SW480 (cell line): ENCODE measurements at regions not wholly inside any gene's neighbourhood (a gene's known extent, or its start where the extent isn't known, plus 50 kb on each side); places are given as distances from the start of the nearest gene placed in this dataset.
"Not testable (repeated sequence)": the region's sequence is repeated elsewhere in the genome, so short reads cannot be mapped to it uniquely, and the experiment has no call there.

Experiments
- DNase-seq: peaks from one replicate; pipeline ENCODE4 v3.0.0-alpha.2; 2016; ENCODE audit warnings: low spot score

DNA sequence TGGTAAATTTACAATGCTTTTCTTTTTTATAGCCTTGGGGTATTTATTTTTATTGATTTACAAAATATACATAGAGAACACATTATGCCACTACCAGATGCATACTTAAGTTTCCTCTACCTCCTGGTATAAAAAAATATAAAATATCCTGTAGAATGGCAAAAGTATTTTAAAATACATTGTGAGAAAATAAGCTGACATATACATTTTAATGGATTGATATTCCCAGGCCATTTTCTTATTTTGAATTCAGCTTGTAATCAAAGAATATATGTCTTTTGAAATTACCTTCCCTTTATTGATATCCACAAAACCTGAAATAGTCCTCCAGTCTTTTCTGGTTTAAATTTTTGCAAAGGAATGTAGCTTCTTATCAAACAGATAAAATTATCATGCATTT, 923.9 kb downstream of the CDH18 start:
- no peak for DNase-seq

DNA sequence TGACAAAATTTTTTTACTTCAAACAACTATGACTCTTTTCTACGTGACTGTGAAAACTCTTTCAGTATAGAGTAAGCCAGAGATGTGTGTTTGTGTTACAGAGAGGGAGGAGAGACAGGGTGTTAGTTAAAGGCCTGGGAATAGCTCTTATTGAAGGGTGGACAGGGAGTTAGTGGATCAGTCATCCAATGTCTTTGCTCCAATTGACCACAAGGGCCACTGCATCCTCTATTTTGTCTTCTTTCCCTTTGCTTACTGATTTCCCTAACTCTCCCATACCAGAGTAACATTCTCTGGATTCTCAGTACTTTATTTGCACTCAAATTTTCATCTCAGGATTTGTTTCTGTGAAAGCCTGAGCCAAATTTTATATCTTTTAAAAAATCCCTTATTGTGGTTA, 920.3 kb downstream of the CDH18 start:
- DNase-seq: no peak

DNA sequence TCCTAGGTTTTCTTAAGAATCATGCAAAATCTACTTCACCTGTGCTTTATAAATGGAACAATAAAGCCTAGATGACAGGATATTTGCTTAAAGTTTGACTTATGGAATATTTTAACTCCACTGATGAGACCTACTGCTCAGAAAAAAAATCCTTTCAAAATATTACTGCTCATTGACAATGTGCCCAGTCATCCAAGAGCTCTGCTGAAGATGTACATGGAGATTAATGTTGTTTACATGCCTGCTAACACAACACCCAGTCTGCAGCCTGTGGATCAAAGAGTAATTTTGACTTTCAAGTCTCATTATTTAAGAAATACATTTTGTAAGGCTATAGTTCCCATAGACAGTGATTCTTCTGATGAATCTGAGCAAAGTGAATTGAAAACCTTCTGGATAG, 889.6 kb downstream of the CDH18 start:
- no peak for DNase-seq

DNA sequence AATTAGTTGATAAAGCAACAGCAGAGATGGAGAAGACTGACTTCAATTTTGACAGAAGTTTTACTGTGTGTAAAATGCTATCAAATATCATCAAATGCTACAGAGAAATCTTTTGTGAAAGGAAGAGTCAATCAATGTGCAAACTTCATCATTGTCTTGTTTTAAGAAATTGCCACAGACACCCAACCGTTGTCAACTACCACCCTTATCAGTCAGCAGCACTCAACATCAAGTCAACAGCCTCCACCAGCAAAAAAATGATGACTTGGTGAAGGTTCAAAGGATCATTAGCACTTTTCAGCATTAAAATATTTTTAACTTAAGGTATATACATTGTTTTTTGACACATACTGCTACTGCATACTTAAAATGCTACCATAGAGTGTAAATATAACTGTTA, 888.8 kb downstream of the CDH18 start:
- no peak for DNase-seq

DNA sequence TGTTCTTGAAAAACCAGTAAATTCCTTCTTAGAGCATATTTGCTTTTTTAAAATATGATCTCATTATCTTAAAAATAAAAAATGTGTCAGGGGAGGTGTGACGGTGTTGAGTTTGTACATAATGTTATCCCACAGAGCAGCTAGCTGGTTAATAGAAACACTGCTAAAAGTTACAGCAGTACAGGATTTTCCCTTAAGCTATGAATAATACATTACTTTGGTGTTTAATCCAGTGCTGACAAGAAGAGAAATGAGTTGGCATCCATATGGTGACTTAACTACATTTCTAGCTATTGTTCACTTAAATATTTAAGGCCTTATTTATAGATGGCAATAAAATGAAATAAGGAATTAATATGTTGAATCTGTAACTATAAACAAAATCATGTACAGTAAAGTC, 883.1 kb downstream of the CDH18 start:
- DNase-seq: no peak

DNA sequence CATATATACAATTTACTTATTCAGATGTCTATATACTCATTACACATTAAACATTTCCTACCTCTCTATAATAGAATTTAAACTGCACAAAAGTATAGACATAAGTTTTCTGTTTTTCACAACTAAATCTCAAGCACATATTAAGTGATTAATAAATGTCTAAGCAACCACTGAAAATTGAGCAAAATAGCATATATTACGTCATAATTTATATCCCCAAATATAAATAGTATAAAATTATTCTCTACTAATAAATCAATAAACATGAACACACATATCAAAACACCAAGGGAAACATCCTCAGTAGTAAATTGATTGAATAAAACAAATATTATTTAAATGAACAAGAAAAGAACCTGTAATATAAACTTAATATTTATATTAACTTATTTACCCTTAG, 865.1 kb downstream of the CDH18 start:
- no peak for DNase-seq

DNA sequence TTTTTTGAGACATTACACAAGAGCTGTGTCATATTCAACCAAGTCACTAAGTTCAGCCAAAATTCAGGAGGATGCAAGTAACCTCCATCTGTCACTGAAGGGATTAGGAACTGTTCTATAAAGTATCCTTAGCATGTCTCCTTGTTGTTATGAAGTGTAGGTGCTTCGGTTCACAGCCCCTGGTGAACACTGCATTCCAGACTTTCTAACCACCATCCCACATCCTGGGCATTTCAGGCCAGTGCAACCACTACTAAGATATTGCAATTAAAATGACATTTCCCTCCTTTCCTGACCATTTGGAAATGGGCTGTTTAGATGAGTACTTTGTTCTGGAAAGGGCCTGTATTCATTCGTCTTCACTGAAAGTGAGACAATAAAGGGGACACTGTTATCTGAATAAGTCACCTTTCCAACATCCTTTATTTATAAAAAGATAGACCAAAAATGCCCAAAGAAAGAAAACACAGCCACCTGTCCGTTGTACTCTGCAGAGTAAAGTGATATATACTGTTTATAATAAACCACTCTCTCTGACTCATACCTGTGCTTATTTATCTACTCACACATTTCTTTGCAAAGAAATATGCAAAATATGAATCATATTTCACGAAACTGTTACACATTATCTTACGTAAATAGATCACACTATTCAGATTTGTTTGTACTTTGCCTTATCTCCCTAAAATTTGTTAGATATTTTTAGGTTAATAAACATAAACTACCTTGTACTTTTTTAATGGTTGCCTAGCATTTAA, 861.9 kb downstream of the CDH18 start:
- DNase-seq: peak; percentile 72

DNA sequence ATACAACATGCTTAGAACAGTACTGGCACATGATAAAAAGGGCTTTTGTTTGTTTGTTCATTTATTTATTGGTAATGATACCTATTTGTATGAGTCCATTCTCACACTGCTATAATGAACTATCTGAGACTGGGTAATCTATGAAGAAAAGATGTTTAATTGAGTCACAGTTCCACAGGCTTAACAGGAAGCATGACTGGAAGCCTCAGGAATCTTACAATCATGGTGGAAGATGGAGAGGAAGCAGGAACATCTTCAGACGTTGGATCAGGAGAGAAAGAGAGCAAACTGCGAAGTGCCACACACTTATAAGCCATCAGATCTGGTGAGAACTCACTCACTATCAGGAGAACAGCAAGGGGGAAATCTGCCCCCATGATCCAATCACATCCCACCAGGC, 847.7 kb downstream of the CDH18 start:
- no peak for DNase-seq

DNA sequence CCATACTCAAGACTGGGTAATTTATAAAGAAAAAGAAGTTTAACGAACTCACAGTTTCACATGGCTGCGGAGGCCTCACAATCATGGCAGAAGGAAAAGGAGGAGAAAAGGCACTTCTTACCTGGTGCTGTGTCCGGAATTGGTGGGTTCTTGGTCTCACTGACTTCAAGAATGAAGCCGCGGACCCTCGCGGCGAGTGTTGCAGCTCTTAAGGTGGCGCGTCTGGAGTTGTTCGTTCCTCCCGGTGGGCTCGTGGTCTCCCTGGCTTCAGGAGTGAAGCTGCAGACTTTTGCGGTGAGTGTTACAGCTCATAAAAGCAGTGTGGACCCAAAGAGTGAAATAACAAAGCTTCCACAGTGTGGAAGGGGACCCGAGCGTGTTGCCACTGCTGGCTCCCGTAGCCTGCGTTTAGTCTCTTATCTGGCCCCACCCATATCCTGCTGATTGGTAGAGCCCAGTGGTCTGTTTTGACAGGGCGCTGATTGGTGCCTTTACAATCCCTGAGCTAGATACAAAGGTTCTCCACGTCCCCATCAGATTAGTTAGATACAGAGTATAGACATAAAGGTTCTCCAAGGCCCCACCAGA, 846.0 kb downstream of the CDH18 start:
- DNase-seq: not testable (repeated sequence)

DNA sequence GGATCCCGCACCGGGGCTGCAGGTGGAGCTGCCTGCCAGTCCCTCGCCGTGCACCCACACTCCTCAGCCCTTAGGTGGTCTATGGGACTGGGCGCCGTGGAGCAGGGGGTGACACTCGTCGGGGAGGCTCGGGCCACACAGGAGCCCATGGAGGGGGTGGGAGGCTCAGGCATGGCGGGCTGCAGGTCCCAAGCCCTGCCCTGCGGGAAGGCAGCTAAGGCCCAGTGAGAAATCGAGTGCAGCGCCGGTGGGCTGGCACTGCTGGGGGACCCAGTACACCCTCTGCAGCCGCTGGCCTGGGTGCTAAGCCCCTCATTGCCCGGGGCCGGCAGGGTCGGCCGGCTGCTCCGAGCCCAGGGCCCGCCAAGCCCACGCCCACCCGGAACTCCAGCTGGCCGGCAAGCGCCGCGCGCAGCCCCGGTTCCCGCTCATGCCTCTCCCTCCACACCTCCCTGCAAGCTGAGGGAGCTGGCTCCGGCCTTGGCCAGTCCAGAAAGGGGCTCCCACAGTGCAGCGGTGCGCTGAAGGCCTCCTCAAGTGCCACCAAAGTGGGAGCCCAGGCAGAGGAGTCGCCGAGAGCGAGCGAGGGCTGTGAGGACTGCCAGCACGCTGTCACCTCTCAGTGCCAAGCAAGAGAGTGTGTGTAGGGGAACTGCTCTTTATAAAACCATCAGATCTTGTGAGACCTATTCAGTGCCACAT, 845.1 kb downstream of the CDH18 start:
- DNase-seq: not testable (repeated sequence)

DNA sequence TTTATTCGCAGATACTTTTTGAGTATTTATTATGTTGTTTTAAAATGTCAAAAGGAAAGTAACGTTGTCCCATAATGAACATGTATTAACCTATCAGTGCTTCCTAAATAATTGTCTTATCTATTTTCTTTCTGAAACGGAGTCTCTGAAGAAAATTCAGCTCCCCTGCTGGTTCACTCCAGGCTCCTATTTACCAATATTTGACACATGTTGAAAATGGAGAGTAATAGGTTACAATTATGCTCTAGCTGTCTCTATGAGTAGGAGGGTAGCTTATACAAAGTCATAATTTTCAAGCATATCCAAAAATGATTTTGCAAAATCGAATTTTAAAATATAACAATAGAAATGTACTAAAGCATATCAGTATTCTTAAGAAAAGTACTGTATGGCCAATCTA, 844.1 kb downstream of the CDH18 start:
- DNase-seq: no peak

DNA sequence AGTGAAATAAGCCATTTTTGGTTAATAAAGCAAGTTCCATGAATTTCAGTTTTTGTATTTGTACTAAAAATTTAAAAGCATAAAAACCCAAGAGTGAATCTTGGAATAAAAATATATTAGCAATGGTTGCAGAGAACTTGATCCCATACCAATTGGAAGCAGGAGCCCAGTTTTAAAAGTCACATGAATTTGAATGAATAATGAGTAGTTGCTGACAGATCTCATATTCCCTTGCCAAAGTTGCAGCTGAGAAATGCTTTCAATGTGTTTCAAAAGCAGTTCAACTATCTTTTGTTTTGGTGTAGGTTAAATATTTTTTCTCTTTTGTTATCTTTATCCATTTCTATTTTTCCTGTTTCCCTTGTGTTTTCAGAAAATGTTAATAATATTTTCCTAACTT, 818.6 kb downstream of the CDH18 start:
- DNase-seq: no peak

DNA sequence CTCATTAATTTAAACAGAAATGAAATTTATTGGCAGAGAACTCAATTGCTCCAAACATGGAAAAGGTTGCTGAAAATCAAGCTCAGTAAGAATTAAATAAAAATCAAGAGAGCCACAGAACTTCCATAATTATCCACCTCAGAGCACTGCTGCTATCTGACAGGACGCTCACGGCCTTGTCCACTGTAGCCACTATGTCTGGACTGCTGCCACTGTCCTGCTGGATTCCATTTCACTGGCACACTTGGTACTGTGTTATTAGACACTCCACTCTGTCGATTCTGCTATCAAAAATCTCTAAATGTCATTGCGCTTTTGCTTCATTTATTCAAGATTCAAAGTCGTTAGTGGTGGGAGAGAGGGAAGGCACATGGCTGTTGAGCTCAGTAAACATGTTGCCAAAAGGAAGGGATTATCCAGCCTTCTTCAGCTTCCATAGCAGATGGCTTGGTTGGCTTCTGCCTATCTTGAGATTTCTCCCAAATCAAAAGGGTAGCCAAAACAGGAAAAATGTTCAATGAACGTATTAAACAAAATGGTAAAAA, 815.0 kb downstream of the CDH18 start:
- DNase-seq: no peak

DNA sequence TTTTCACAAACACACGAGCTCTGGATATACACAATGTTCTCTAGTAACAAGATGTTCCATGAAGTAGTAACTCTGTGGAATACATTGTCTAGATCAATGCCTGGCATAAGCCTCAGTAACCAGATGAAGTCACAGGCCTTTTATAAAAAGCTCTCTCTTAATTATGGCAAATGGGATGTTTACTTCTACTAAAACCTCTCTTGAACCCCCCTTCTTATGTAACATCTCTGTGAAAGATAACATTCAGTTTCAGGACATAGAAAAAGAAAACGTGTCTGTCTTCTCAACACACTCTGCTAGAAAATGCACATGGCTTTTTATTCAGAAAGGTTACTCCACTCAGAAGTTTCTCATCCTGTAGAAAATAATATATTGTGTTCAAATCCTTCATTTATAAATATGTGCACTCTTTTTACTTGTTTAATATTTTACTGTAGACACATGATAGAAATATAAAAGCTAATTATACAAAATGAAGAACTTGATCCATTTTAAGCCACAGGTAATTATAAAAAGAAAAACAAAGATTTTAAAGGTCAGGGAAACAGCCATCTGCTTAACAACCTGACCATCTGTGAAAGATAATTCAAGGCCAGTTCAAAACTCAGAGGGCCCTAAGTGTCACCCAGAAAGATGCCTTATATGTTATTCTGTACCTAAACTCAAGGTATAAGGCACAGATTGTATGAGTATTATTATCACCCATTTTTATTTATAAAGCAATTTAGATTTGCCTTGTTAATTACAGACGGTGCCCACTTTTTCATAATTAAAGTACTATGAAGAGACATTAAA, 812.0 kb downstream of the CDH18 start:
- DNase-seq: no peak

DNA sequence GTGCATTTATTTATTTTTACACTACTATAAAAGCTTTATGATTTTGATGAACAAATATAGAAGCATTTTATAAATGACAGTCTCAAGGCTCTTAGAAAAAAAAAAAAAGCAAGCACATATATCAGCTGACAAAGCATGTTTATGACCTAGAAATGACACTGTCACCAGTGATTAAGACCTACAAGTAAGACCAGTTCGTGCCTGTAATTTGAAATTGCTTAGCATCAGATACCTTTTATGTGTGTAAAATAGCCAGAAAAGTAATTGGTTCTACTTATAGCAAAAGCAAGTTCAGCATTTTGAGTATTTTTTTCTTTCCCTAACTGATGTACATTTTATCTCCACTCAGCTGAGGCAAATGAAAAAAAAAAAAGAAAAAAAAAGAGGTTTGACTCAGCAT, 808.4 kb downstream of the CDH18 start:
- no peak for DNase-seq

DNA sequence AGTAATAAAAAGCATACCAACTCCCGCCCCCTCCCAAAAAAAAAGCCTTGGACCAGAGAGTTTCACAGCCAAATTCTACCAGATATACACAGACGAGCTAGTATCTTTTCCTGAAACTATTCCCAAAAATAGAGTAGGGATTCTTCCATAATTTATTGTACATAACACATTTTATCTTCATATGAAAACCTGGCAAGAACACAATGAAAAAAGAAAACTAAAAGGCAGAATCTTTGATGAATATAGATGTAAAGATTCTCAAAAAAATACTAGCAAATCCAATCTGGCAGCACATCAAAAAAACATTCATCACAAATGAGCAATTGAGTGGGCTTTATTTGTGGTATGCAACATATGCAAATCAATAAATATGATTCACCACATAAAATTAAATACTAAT, 798.8 kb downstream of the CDH18 start:
- no peak for DNase-seq

DNA sequence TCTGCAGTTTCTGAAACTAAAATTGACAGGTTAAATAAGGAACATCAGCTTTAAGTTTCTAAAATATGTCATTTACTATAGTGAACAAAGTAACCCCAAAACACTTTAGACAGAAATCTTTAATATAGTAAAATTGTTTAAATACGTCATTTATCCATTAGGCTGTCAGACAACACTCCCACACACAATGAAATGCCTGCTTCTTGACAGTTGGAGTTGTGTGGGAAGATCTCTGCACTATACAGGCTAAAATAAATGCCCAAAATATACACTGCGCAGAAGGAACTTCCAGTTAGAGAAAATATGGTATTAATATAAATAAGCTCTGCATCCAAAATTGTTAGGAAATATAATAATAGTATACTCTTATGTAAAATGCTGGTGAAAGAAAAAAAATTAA, 794.4 kb downstream of the CDH18 start:
- DNase-seq: no peak

DNA sequence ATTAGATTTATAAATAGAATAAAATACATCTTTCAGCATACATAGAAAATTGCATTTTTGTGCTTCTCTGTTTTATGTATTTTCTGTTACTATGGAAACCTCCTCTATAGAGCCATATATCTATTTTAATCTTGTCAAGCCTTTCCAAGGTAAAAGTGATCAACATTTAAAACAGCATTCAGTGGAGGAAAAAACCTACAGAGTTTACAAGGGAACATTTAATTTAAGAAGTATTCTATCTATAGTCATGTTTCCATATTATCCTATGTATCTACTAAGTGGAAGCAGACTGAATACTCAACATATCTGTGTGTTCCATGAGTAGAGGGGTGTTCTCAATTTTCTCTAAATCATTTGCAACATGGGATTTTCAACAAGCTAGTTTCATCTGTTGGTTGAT, 791.4 kb downstream of the CDH18 start:
- no peak for DNase-seq

DNA sequence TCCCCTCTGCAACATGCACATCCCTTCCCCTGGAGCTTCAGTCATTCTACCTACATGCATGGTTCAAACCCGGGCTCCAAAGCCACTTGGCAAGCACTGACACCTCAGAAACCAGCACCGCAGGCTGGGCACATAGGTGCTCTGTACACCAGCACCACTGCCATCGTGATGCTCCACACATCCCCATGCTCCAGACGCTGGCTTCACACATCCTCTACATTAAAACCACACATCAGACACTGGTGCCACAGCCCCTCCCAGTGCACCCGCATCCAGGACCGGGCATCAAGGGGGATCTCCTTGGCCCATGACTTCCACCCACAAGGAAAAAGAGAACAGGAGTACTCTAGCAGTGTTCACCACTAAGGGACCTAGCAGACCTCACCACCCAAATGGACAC, 787.7 kb downstream of the CDH18 start:
- no peak for DNase-seq

DNA sequence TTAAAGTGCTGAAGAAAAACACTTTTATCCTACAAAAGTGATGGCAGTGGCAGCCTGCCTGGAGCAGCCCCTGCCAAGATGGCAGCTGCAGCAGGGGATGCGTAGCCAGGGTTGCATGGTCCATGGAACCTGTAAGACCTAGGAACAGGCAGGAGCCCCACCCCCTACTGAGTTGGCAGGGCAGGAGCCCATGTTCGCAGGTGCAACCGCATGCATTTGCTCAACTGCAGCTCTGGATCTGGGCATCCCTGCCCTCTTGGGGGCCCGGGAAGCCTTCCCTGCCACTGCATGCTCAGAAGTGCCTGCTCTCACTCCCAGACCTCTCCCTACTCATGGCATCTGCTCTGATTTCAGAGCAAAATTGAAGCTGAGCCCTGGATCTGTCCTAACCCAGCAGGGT, 779.6 kb downstream of the CDH18 start:
- no peak for DNase-seq

DNA sequence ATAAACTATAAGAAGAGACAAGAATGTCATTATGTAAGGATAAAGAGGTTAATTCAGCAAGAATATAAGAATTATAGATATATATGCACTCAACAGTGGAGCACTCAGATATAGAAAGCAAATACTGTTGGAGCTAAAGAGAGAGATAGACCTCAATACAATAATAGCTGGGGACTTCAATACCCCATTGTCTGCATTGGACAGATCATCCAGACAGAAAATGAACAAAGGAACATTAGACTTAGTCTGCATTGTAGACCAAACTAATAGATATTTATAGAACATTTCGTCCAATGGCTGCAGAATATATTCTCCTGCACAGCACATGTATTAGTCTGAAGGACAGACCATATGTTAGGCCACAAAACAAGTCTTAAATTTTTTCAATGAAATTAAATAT, 777.1 kb downstream of the CDH18 start:
- DNase-seq: no peak

DNA sequence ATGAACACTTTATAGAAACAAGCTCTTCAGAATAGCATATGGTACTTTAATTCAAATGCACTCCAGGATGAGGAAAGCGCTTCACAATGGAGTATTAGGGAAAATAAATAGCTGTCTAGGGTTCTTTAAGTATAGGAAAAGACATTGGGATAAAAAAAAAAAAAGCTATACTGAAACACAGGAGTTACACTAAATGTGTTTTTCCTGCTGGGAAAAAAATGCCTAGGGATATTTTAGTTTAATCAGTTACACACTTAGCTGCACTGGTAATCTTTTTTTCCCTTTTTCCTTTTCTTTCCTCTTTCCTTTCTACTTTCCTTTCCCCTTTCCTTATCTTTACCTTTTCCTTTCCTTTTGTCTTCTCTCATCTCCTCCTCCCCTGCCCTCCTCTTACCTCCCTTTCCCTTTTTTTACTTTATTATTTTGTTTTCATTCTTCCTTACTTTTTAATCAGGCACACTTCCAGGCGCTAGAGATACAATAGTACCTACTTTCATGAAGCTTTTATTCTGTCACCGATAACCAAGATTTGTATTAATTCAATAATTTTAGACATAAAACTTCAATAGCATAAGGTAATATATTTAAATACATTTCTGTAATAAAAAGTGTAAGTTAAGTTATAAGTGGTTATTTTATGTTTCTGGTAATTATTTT, 758.7 kb downstream of the CDH18 start:
- no peak for DNase-seq
